IMR-90 (cell line): ENCODE measurements at regions not wholly inside any gene's neighbourhood (a gene's known extent, or its start where the extent isn't known, plus 50 kb on each side); places are given as distances from the start of the nearest gene placed in this dataset.

Experiments used
- BHLHE40 ChIP-seq: fragments of 150-350 bp; IDR thresholded peaks from 2 replicates; pipeline ENCODE4 v1.6.1; 2016; ENCODE audit warnings: mild to moderate bottlenecking, low read depth, low read length
- MXI1 ChIP-seq: IDR thresholded peaks from 2 replicates; pipeline ENCODE4 v1.6.1; 2012; ENCODE audit warnings: low read depth, mild to moderate bottlenecking, low read length, moderate library complexity, borderline replicate concordance
- POLR2A ChIP-seq: IDR thresholded peaks from 2 replicates; pipeline ENCODE4 v1.6.1; 2012; ENCODE audit warnings: mild to moderate bottlenecking, low read depth, low read length
- RAD21 ChIP-seq: IDR thresholded peaks from 2 replicates; pipeline ENCODE4 v1.6.1; 2012; ENCODE audit warnings: low read length, improper control_type of control experiment
- RCOR1 ChIP-seq: IDR thresholded peaks from 2 replicates; pipeline ENCODE4 v1.6.1; 2012; ENCODE audit warnings: mild to moderate bottlenecking, low read length, improper control_type of control experiment; ENCODE audit not compliant: insufficient replicate concordance
- TF ChIP-seq, protein P1 (sequence below): conservative IDR thresholded peaks from 2 replicates; pipeline ENCODE4 v1.5.1; 2012; ENCODE audit warnings: mild to moderate bottlenecking, low read depth, low read length, improper control_type of control experiment

DNA sequence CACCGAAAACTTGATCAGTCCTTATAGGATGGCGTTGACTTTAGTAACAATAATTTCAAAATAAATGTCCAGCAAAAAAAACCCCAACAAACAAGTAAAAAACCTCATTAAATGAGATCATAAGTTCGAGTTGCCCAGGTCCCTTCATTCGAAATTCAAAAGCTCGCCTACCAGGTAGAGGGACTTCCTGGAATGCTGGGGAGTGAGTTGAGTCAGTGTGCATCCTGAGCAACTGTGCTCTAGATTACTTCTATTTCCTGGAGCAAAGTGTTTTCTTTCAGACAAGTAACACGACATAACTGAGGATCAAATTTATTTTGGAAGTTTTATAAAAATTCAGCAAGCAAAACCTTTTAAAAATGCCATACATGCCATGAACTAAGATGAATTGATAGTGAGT, 511.9 kb upstream of the CITED2 start:
- TF ChIP-seq RAD21 (no peak), MXI1 (no peak), RCOR1 (no peak), BHLHE40 (no peak), POLR2A (no peak)
- TF ChIP-seq, protein P1, sequence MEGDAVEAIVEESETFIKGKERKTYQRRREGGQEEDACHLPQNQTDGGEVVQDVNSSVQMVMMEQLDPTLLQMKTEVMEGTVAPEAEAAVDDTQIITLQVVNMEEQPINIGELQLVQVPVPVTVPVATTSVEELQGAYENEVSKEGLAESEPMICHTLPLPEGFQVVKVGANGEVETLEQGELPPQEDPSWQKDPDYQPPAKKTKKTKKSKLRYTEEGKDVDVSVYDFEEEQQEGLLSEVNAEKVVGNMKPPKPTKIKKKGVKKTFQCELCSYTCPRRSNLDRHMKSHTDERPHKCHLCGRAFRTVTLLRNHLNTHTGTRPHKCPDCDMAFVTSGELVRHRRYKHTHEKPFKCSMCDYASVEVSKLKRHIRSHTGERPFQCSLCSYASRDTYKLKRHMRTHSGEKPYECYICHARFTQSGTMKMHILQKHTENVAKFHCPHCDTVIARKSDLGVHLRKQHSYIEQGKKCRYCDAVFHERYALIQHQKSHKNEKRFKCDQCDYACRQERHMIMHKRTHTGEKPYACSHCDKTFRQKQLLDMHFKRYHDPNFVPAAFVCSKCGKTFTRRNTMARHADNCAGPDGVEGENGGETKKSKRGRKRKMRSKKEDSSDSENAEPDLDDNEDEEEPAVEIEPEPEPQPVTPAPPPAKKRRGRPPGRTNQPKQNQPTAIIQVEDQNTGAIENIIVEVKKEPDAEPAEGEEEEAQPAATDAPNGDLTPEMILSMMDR: no peak
